ENCODE measurements at regions not wholly inside any gene's neighbourhood (a gene's known extent, or its start where the extent isn't known, plus 50 kb on each side); places are given as distances from the start of the nearest gene placed in this dataset.

GRCh38 chr4:125551967-125552366 is 237.2 kb downstream of the FAT4 start:
- TF ChIP-seq CTCF (conservative IDR thresholded peaks at IDR 0.05 in 1 of 2, IDR thresholded peaks at IDR 0.05 in 1 of 2; ENCODE audit: low read depth in 1 of 2, low read length in 2 of 2): no peak
- no peak for TF ChIP-seq EZH2 (IDR thresholded peaks at IDR 0.05; ENCODE audit: low read length, missing control alignments)

All from fibroblast of lung (primary cell).